PFSK-1 (cell line): ENCODE measurements at regions not wholly inside any gene's neighbourhood (a gene's known extent, or its start where the extent isn't known, plus 50 kb on each side); places are given as distances from the start of the nearest gene placed in this dataset.

Experiments used
- SIN3A ChIP-seq: IDR thresholded peaks from 2 replicates; pipeline ENCODE4 v1.6.1; 2012; ENCODE audit warnings: mild to moderate bottlenecking, low read length, moderate library complexity, borderline replicate concordance; ENCODE audit not compliant: insufficient read depth
- TF ChIP-seq, protein P1 (sequence below), 2 experiments: IDR thresholded peaks; 2 replicates each; pipeline versions ENCODE4 v1.6.1 to v1.8.0; 2011 to 2012; ENCODE audit warnings: low read depth in 2 of 2, low read length in 2 of 2, control low read depth in 1 of 2, inconsistent platforms in 1 of 2, mild to moderate bottlenecking in 1 of 2, moderate library complexity in 1 of 2; ENCODE audit not compliant: insufficient read depth in 1 of 2

DNA sequence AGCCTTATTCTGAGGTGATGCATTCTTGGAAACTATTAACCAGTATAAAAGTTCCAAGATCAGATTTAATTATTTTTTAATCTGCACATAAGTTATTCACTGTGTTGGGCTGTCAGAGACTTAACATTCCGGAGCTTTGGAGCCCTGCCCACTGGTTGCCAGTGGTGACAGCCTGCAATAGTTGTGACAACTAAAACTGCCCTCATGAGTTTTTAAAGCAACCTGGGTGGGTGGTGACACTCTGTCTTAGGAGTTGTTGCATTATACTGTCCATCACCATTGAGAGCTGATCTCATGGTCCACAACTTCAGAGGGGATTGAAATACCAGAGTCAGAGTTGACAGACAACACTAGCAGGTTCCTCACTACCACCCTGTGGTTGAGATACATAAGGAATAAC, 653.9 kb upstream of the USP24 start:
- TF ChIP-seq, protein P1, sequence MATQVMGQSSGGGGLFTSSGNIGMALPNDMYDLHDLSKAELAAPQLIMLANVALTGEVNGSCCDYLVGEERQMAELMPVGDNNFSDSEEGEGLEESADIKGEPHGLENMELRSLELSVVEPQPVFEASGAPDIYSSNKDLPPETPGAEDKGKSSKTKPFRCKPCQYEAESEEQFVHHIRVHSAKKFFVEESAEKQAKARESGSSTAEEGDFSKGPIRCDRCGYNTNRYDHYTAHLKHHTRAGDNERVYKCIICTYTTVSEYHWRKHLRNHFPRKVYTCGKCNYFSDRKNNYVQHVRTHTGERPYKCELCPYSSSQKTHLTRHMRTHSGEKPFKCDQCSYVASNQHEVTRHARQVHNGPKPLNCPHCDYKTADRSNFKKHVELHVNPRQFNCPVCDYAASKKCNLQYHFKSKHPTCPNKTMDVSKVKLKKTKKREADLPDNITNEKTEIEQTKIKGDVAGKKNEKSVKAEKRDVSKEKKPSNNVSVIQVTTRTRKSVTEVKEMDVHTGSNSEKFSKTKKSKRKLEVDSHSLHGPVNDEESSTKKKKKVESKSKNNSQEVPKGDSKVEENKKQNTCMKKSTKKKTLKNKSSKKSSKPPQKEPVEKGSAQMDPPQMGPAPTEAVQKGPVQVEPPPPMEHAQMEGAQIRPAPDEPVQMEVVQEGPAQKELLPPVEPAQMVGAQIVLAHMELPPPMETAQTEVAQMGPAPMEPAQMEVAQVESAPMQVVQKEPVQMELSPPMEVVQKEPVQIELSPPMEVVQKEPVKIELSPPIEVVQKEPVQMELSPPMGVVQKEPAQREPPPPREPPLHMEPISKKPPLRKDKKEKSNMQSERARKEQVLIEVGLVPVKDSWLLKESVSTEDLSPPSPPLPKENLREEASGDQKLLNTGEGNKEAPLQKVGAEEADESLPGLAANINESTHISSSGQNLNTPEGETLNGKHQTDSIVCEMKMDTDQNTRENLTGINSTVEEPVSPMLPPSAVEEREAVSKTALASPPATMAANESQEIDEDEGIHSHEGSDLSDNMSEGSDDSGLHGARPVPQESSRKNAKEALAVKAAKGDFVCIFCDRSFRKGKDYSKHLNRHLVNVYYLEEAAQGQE (IDR thresholded peaks at IDR 0.05; ENCODE audit: insufficient read depth in 1 of 2, low read depth in 2 of 2, low read length in 2 of 2): no peak
- TF ChIP-seq SIN3A: no peak
